ENCODE measurements at regions not wholly inside any gene's neighbourhood (a gene's known extent, or its start where the extent isn't known, plus 50 kb on each side); places are given as distances from the start of the nearest gene placed in this dataset.

- no peak for TF ChIP-seq SP1 (IDR thresholded peaks at IDR 0.05)
- no peak for TF ChIP-seq ARNT (IDR thresholded peaks at IDR 0.05)
- TF ChIP-seq ZNF384 (IDR thresholded peaks at IDR 0.05), result no peak
- no peak for TF ChIP-seq PKNOX1 (IDR thresholded peaks at IDR 0.05)
- TF ChIP-seq CTBP1 (IDR thresholded peaks at IDR 0.05; ENCODE audit: borderline replicate concordance), result no peak
- TF ChIP-seq NFRKB (IDR thresholded peaks at IDR 0.05), result no peak
- no peak for TF ChIP-seq FOXM1 (IDR thresholded peaks at IDR 0.05; ENCODE audit: borderline replicate concordance)
- no peak for TF ChIP-seq ELF4 (IDR thresholded peaks at IDR 0.05)
- no peak for TF ChIP-seq BHLHE40 (IDR thresholded peaks at IDR 0.05; ENCODE audit: borderline replicate concordance)
- no peak for TF ChIP-seq HDGF (IDR thresholded peaks at IDR 0.05; ENCODE audit: borderline replicate concordance)
- no peak for TF ChIP-seq FOXA1 (IDR thresholded peaks at IDR 0.05)
- no peak for TF ChIP-seq TARDBP (IDR thresholded peaks at IDR 0.05)
- no peak for TF ChIP-seq LEF1 (IDR thresholded peaks at IDR 0.05; ENCODE audit: borderline replicate concordance)
- no peak for TF ChIP-seq L3MBTL2 (conservative IDR thresholded peaks at IDR 0.05)
Observed at GRCh38 chr3:65037861-65038260, 350.1 kb upstream of the ADAMTS9 start.

All from HEK293T (cell line).